MM.1S (cell line): ENCODE measurements at regions not wholly inside any gene's neighbourhood (a gene's known extent, or its start where the extent isn't known, plus 50 kb on each side); places are given as distances from the start of the nearest gene placed in this dataset.

Experiments
- CTCF ChIP-seq: fragments of 300-600 bp; sonication (generic); IDR thresholded peaks from 2 replicates; pipeline ENCODE4 v1.5.1; 2016; ENCODE audit warnings: antibody characterized with exemption, low read length, mixed read lengths
- EZH2 ChIP-seq: fragments of 300-600 bp; sonication (generic); optimal IDR thresholded peaks from 2 replicates; pipeline ENCODE3; 2017; ENCODE audit warnings: low read depth, mild to moderate bottlenecking, antibody characterized with exemption, low read length, mixed read lengths

DNA sequence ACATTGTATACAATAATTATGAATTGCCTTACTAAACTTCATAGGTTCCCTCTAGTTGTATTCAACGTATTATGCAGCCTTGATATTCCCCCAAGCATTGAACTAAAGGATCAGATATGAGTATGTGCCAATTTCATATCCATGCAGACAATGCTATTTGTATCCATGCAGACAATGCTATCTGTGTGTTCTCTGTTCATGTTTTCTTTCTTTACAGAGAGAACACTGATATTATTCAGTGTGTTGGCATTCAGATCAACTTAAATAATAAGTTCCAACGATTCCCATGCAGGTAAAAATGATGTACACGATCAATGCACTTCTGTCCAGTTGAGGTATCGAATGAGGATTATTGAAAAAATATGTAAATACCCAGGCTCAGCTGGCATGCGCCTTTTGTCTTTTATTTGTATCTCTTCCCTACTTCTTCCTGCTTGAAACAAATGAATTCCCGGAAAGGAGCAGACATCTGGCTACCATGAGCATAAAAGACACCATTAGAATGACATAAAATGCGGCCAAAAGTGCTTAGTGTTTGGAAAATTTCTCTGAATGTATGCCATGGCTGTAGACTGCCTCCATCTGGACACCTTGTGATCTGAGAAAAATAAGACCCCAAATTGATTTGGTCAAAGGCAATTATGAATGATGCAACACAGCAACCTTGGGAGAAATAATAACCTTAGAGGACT is 731.5 kb downstream of the SLITRK1 start:
- no peak for TF ChIP-seq CTCF
- TF ChIP-seq EZH2: no peak
